ENCODE measurements at regions not wholly inside any gene's neighbourhood (a gene's known extent, or its start where the extent isn't known, plus 50 kb on each side); places are given as distances from the start of the nearest gene placed in this dataset.

GRCh38 chr1:199767700-199768099 is 259.8 kb upstream of the NR5A2 start:
- ChIA-PET POLR2A (ENCODE audit: low non-redundant PET) (no interaction called here), CTCF (no interaction called here)
- no peak overlapping the region for H3K4me3 ChIP-seq (ENCODE audit: low read depth, low read length, poor library complexity, severe bottlenecking)
- BruUV-seq (replicated peaks): no TSS peak
- H3K4me1 ChIP-seq (ENCODE audit: insufficient read depth, low read length, poor library complexity, severe bottlenecking): no peaks in the 10 kb centered on the region
- intact Hi-C loops (cut with micrococcal nuclease; ENCODE audit: unreplicated experiment): no loop called here
- H3K27ac ChIP-seq (ENCODE audit: low read depth, low read length, poor library complexity, severe bottlenecking): no peak overlapping the region
- H3K9me3 ChIP-seq (ENCODE audit: low read depth, low read length, poor library complexity, severe bottlenecking): peaks cover 14% of the 10 kb centered on the region
- no peak for DNase-seq (ENCODE audit: low spot score)
- peaks cover 4% of the 10 kb centered on the region for H3K27me3 ChIP-seq (replicated peaks; ENCODE audit: insufficient read depth, low read depth, low read length, poor library complexity)
- TF ChIP-seq EZH2 (IDR thresholded peaks at IDR 0.05; ENCODE audit: borderline replicate concordance, low read depth, low read length, poor library complexity, severe bottlenecking): no peak
- TF ChIP-seq, protein P1, sequence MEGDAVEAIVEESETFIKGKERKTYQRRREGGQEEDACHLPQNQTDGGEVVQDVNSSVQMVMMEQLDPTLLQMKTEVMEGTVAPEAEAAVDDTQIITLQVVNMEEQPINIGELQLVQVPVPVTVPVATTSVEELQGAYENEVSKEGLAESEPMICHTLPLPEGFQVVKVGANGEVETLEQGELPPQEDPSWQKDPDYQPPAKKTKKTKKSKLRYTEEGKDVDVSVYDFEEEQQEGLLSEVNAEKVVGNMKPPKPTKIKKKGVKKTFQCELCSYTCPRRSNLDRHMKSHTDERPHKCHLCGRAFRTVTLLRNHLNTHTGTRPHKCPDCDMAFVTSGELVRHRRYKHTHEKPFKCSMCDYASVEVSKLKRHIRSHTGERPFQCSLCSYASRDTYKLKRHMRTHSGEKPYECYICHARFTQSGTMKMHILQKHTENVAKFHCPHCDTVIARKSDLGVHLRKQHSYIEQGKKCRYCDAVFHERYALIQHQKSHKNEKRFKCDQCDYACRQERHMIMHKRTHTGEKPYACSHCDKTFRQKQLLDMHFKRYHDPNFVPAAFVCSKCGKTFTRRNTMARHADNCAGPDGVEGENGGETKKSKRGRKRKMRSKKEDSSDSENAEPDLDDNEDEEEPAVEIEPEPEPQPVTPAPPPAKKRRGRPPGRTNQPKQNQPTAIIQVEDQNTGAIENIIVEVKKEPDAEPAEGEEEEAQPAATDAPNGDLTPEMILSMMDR (conservative IDR thresholded peaks at IDR 0.05; ENCODE audit: low read depth, low read length): no peak
- no peaks in the 10 kb centered on the region for H3K36me3 ChIP-seq (ENCODE audit: insufficient read depth, low read length, poor library complexity, severe bottlenecking)

GRCh38 chr1:199774433-199775089 is 252.9 kb upstream of the NR5A2 start:
- ChIA-PET POLR2A (ENCODE audit: low non-redundant PET) (no interaction called here), CTCF (no interaction called here)
- BruUV-seq (replicated peaks): no TSS peak
- H3K36me3 ChIP-seq (ENCODE audit: insufficient read depth, low read length, poor library complexity, severe bottlenecking): no peaks in the 10 kb centered on the region
- H3K27me3 ChIP-seq (replicated peaks; ENCODE audit: insufficient read depth, low read depth, low read length, poor library complexity): peaks cover 15% of the 10 kb centered on the region
- no peaks in the 10 kb centered on the region for H3K9me3 ChIP-seq (ENCODE audit: low read depth, low read length, poor library complexity, severe bottlenecking)
- H3K27ac ChIP-seq (ENCODE audit: low read depth, low read length, poor library complexity, severe bottlenecking): no peak overlapping the region
- H3K4me3 ChIP-seq (ENCODE audit: low read depth, low read length, poor library complexity, severe bottlenecking): no peak overlapping the region
- H3K4me1 ChIP-seq (ENCODE audit: insufficient read depth, low read length, poor library complexity, severe bottlenecking): no peaks in the 10 kb centered on the region
- no peak for DNase-seq (ENCODE audit: low spot score)
- intact Hi-C loops (cut with micrococcal nuclease; ENCODE audit: unreplicated experiment): no loop called here
- TF ChIP-seq, protein P1 (conservative IDR thresholded peaks at IDR 0.05; ENCODE audit: low read depth, low read length): no peak
- TF ChIP-seq EZH2 (IDR thresholded peaks at IDR 0.05; ENCODE audit: borderline replicate concordance, low read depth, low read length, poor library complexity, severe bottlenecking): no peak

GRCh38 chr1:199776768-199777497 is 250.6 kb upstream of the NR5A2 start:
- CTCF ChIA-PET: no interaction called here
- no peaks in the 10 kb centered on the region for H3K4me1 ChIP-seq (ENCODE audit: insufficient read depth, low read length, poor library complexity, severe bottlenecking)
- no peak for DNase-seq (ENCODE audit: low spot score)
- no peak overlapping the region for H3K4me3 ChIP-seq (ENCODE audit: low read depth, low read length, poor library complexity, severe bottlenecking)
- H3K9me3 ChIP-seq (ENCODE audit: low read depth, low read length, poor library complexity, severe bottlenecking): no peaks in the 10 kb centered on the region
- H3K27me3 ChIP-seq (replicated peaks; ENCODE audit: insufficient read depth, low read depth, low read length, poor library complexity): peaks cover 15% of the 10 kb centered on the region
- no peaks in the 10 kb centered on the region for H3K36me3 ChIP-seq (ENCODE audit: insufficient read depth, low read length, poor library complexity, severe bottlenecking)
- POLR2A ChIA-PET (ENCODE audit: low non-redundant PET): no interaction called here
- no peak overlapping the region for H3K27ac ChIP-seq (ENCODE audit: low read depth, low read length, poor library complexity, severe bottlenecking)
- TF ChIP-seq, protein P1 (conservative IDR thresholded peaks at IDR 0.05; ENCODE audit: low read depth, low read length): no peak
- no peak for TF ChIP-seq EZH2 (IDR thresholded peaks at IDR 0.05; ENCODE audit: borderline replicate concordance, low read depth, low read length, poor library complexity, severe bottlenecking)
- no TSS peak for BruUV-seq (replicated peaks)
- intact Hi-C loops (cut with micrococcal nuclease; ENCODE audit: unreplicated experiment): no loop called here

Data from A673 (cell line).